ENCODE measurements at regions not wholly inside any gene's neighbourhood (a gene's known extent, or its start where the extent isn't known, plus 50 kb on each side); places are given as distances from the start of the nearest gene placed in this dataset.
"Not testable (repeated sequence)": the region's sequence is repeated elsewhere in the genome, so short reads cannot be mapped to it uniquely, and the experiment has no call there.

GRCh38 chr6:120363429-120363828 is 970.9 kb downstream of the TBC1D32 start:
- Histone ChIP-seq H3K4me3 (replicated peaks in 1 of 3; ENCODE audit: low read depth in 2 of 3, low read length in 3 of 3) (no peak overlapping the region), H2AFZ (ENCODE audit: insufficient read depth, low read depth, low read length, poor library complexity, severe bottlenecking) (no peak overlapping the region), H3K79me2 (ENCODE audit: insufficient read depth, low read length) (no peaks in the 10 kb centered on the region), H3K27me3 (ENCODE audit: control insufficient read depth in 2 of 2, insufficient read depth in 2 of 2, low read length in 2 of 2) (no peaks in the 10 kb centered on the region), H3K36me3 (replicated peaks in 1 of 2; ENCODE audit: control insufficient read depth in 1 of 2, insufficient read depth in 2 of 2, low read length in 2 of 2) (no peaks in the 10 kb centered on the region), H3K4me1 (ENCODE audit: control insufficient read depth in 1 of 2, insufficient read depth in 2 of 2, low read length in 2 of 2) (no peaks in the 10 kb centered on the region), H3K27ac (ENCODE audit: low read depth in 1 of 2, low read length in 2 of 2) (no peak overlapping the region), H3K9me3 (replicated peaks in 1 of 2; ENCODE audit: control insufficient read depth in 1 of 2, insufficient read depth in 1 of 2, low read length in 2 of 2) (peaks cover 8 to 22% of the 10 kb centered on the region in 2 donors), H4K20me1 (ENCODE audit: insufficient read depth, low read length) (no peaks in the 10 kb centered on the region), H3K4me2 (replicated peaks; ENCODE audit: extremely low read depth, low read length, poor library complexity, severe bottlenecking) (no peak overlapping the region), H3K9ac (ENCODE audit: insufficient read depth, low read length, poor library complexity, severe bottlenecking) (no peak overlapping the region)
- no peak overlapping the region for H3K4me3 Mint-ChIP-seq
- peaks cover 0 to 2% (median 0%) of the 10 kb centered on the region in 3 donors for H3K27me3 Mint-ChIP-seq (ENCODE audit: low read depth in 3 of 3)
- H3K27ac Mint-ChIP-seq: no peak overlapping the region
- peaks cover 11 to 22% (median 16%) of the 10 kb centered on the region in 7 donors for H3K9me3 Mint-ChIP-seq
- whole genome bisulfite sequencing (ENCODE audit: insufficient coverage): 78% methylated on average over 5 of the region's 6 CpGs
- no peaks in the 10 kb centered on the region for H3K4me1 Mint-ChIP-seq
- TF ChIP-seq CTCF (IDR thresholded peaks at IDR 0.05): no peak
- no peak for DNase-seq
- H3K36me3 Mint-ChIP-seq: no peaks in the 10 kb centered on the region
- intact Hi-C loops (cut with micrococcal nuclease): no loop called here

GRCh38 chr6:120358535-120358934 is 975.7 kb downstream of the TBC1D32 start:
- peaks cover 12 to 31% of the 10 kb centered on the region in 2 donors for H3K9me3 ChIP-seq (replicated peaks in 1 of 2; ENCODE audit: control insufficient read depth in 1 of 2, insufficient read depth in 1 of 2, low read length in 2 of 2)
- H3K27ac ChIP-seq (ENCODE audit: low read depth in 1 of 2, low read length in 2 of 2); H3K4me1 ChIP-seq (ENCODE audit: control insufficient read depth in 1 of 2, insufficient read depth in 2 of 2, low read length in 2 of 2); H3K4me2 ChIP-seq (replicated peaks; ENCODE audit: extremely low read depth, low read length, poor library complexity, severe bottlenecking); H3K4me3 ChIP-seq (replicated peaks in 1 of 3; ENCODE audit: low read depth in 2 of 3, low read length in 3 of 3); H3K27me3 Mint-ChIP-seq (ENCODE audit: low read depth in 3 of 3); H2AFZ ChIP-seq (ENCODE audit: insufficient read depth, low read depth, low read length, poor library complexity, severe bottlenecking); H3K27ac Mint-ChIP-seq; H3K9ac ChIP-seq (ENCODE audit: insufficient read depth, low read length, poor library complexity, severe bottlenecking); H3K27me3 ChIP-seq (ENCODE audit: control insufficient read depth in 2 of 2, insufficient read depth in 2 of 2, low read length in 2 of 2); H3K79me2 ChIP-seq (ENCODE audit: insufficient read depth, low read length); intact Hi-C loops (cut with micrococcal nuclease); H4K20me1 ChIP-seq (ENCODE audit: insufficient read depth, low read length); H3K4me3 Mint-ChIP-seq; H3K4me1 Mint-ChIP-seq; H3K36me3 Mint-ChIP-seq; DNase-seq; H3K36me3 ChIP-seq (replicated peaks in 1 of 2; ENCODE audit: control insufficient read depth in 1 of 2, insufficient read depth in 2 of 2, low read length in 2 of 2): not testable (repeated sequence)
- WGBS (ENCODE audit: insufficient coverage): no CpG with 5 or more reads among the region's 4 CpGs
- H3K9me3 Mint-ChIP-seq: peaks cover 9 to 28% (median 15%) of the 10 kb centered on the region in 7 donors
